ENCODE measurements at regions not wholly inside any gene's neighbourhood (a gene's known extent, or its start where the extent isn't known, plus 50 kb on each side); places are given as distances from the start of the nearest gene placed in this dataset.

- Mint-ChIP-seq H3K4me1 (ENCODE audit: low read depth, unreplicated experiment) (no peaks in the 10 kb centered on the region), H3K27me3 (ENCODE audit: low read depth, unreplicated experiment) (no peaks in the 10 kb centered on the region), H3K27ac (ENCODE audit: unreplicated experiment) (no peak overlapping the region), H3K9me3 (ENCODE audit: unreplicated experiment) (peaks cover 2% of the 10 kb centered on the region), H3K4me3 (ENCODE audit: unreplicated experiment) (no peak overlapping the region), H3K36me3 (ENCODE audit: low read depth, unreplicated experiment) (no peaks in the 10 kb centered on the region)
- H3K4me2 ChIP-seq (ENCODE audit: low read length): no peak overlapping the region
- H3K36me3 ChIP-seq (ENCODE audit: insufficient read depth, low read length): no peaks in the 10 kb centered on the region
- H3K9me3 ChIP-seq (ENCODE audit: insufficient read depth, low read depth, low read length): no peaks in the 10 kb centered on the region
- DNase-seq (ENCODE audit: low read depth) (no peak), FAIRE-seq (no peak)
- no peaks in the 10 kb centered on the region for H3K27me3 ChIP-seq (ENCODE audit: insufficient read depth, low read length)
- no peak overlapping the region for H3K9ac ChIP-seq (ENCODE audit: low read length)
- H3K4me3 ChIP-seq (ENCODE audit: insufficient read depth, low read depth, low read length): no peak overlapping the region
- no peak overlapping the region for H3K27ac ChIP-seq (ENCODE audit: low read depth, low read length)
- no peaks in the 10 kb centered on the region for H4K20me1 ChIP-seq (ENCODE audit: insufficient read depth, low read length)
- no peaks in the 10 kb centered on the region for H3K4me1 ChIP-seq (ENCODE audit: insufficient read depth, low read length)
- no peak for TF ChIP-seq CTCF (IDR thresholded peaks at IDR 0.05; ENCODE audit: insufficient read depth, low read depth, low read length)
- TF ChIP-seq EZH2 (IDR thresholded peaks at IDR 0.05; ENCODE audit: insufficient read depth, low read length): no peak
- no peaks in the 10 kb centered on the region for H3K79me2 ChIP-seq (ENCODE audit: insufficient read depth, low read length)
- H2AFZ ChIP-seq (ENCODE audit: low read depth, low read length): no peak overlapping the region
Observed at GRCh38 chrX:5549512-5549911, 679.2 kb downstream of the NLGN4X start.

- no peak overlapping the region for H3K27ac Mint-ChIP-seq (ENCODE audit: unreplicated experiment)
- Histone ChIP-seq H3K27ac (ENCODE audit: low read depth, low read length) (no peak overlapping the region), H4K20me1 (ENCODE audit: insufficient read depth, low read length) (no peaks in the 10 kb centered on the region), H3K4me3 (ENCODE audit: insufficient read depth, low read depth, low read length) (no peak overlapping the region), H3K4me2 (ENCODE audit: low read length) (no peak overlapping the region), H3K9me3 (ENCODE audit: insufficient read depth, low read depth, low read length) (no peaks in the 10 kb centered on the region), H3K79me2 (ENCODE audit: insufficient read depth, low read length) (no peaks in the 10 kb centered on the region), H3K9ac (ENCODE audit: low read length) (no peak overlapping the region), H3K4me1 (ENCODE audit: insufficient read depth, low read length) (no peaks in the 10 kb centered on the region), H2AFZ (ENCODE audit: low read depth, low read length) (no peak overlapping the region), H3K36me3 (ENCODE audit: insufficient read depth, low read length) (no peaks in the 10 kb centered on the region), H3K27me3 (ENCODE audit: insufficient read depth, low read length) (no peaks in the 10 kb centered on the region)
- H3K4me3 Mint-ChIP-seq (ENCODE audit: unreplicated experiment): no peak overlapping the region
- no peaks in the 10 kb centered on the region for H3K9me3 Mint-ChIP-seq (ENCODE audit: unreplicated experiment)
- no peak for DNase-seq (ENCODE audit: low read depth)
- no peak for FAIRE-seq
- no peaks in the 10 kb centered on the region for H3K36me3 Mint-ChIP-seq (ENCODE audit: low read depth, unreplicated experiment)
- peaks cover 5% of the 10 kb centered on the region for H3K27me3 Mint-ChIP-seq (ENCODE audit: low read depth, unreplicated experiment)
- H3K4me1 Mint-ChIP-seq (ENCODE audit: low read depth, unreplicated experiment): no peaks in the 10 kb centered on the region
- TF ChIP-seq EZH2 (IDR thresholded peaks at IDR 0.05; ENCODE audit: insufficient read depth, low read length): no peak
Observed at GRCh38 chrX:5537098-5537497, 691.6 kb downstream of the NLGN4X start.

GRCh38 chrX:5536261-5536660, 692.4 kb downstream of the NLGN4X start:
- H3K9me3 Mint-ChIP-seq (ENCODE audit: unreplicated experiment): no peaks in the 10 kb centered on the region
- H2AFZ ChIP-seq (ENCODE audit: low read depth, low read length): no peak overlapping the region
- H3K4me3 ChIP-seq (ENCODE audit: insufficient read depth, low read depth, low read length): no peak overlapping the region
- DNase-seq (ENCODE audit: low read depth) (no peak), FAIRE-seq (peak; percentile 82)
- no peak for TF ChIP-seq EZH2 (IDR thresholded peaks at IDR 0.05; ENCODE audit: insufficient read depth, low read length)
- no peak for TF ChIP-seq CTCF (IDR thresholded peaks at IDR 0.05; ENCODE audit: insufficient read depth, low read depth, low read length)
- H3K27me3 ChIP-seq (ENCODE audit: insufficient read depth, low read length): no peaks in the 10 kb centered on the region
- peaks cover 5% of the 10 kb centered on the region for H3K27me3 Mint-ChIP-seq (ENCODE audit: low read depth, unreplicated experiment)
- no peak overlapping the region for H3K27ac Mint-ChIP-seq (ENCODE audit: unreplicated experiment)
- H3K4me1 ChIP-seq (ENCODE audit: insufficient read depth, low read length): no peaks in the 10 kb centered on the region
- H3K36me3 ChIP-seq (ENCODE audit: insufficient read depth, low read length): no peaks in the 10 kb centered on the region
- H3K4me1 Mint-ChIP-seq (ENCODE audit: low read depth, unreplicated experiment): no peaks in the 10 kb centered on the region
- H3K4me2 ChIP-seq (ENCODE audit: low read length): no peak overlapping the region
- H3K79me2 ChIP-seq (ENCODE audit: insufficient read depth, low read length): no peaks in the 10 kb centered on the region
- H3K27ac ChIP-seq (ENCODE audit: low read depth, low read length): no peak overlapping the region
- no peak overlapping the region for H3K4me3 Mint-ChIP-seq (ENCODE audit: unreplicated experiment)
- H3K9me3 ChIP-seq (ENCODE audit: insufficient read depth, low read depth, low read length): no peaks in the 10 kb centered on the region
- H3K36me3 Mint-ChIP-seq (ENCODE audit: low read depth, unreplicated experiment): no peaks in the 10 kb centered on the region
- no peaks in the 10 kb centered on the region for H4K20me1 ChIP-seq (ENCODE audit: insufficient read depth, low read length)
- H3K9ac ChIP-seq (ENCODE audit: low read length): no peak overlapping the region

Measured in astrocyte (in vitro differentiated cells and primary cell).